Neural cell (in vitro differentiated cells): ENCODE measurements at regions not wholly inside any gene's neighbourhood (a gene's known extent, or its start where the extent isn't known, plus 50 kb on each side); places are given as distances from the start of the nearest gene placed in this dataset.

ENCODE experiments used
- EP300 ChIP-seq: fragments of 450-650 bp; conservative IDR thresholded peaks from 2 replicates; pipeline ENCODE4 v1.6.1; 2014; ENCODE audit warnings: antibody characterized with exemption, mild to moderate bottlenecking, moderate library complexity; ENCODE audit not compliant: poor library complexity, severe bottlenecking
- POLR2AphosphoS5 ChIP-seq: IDR thresholded peaks from 2 replicates; pipeline ENCODE4 v1.6.1; 2012
- SMC3 ChIP-seq: fragments of 450-650 bp; conservative IDR thresholded peaks from 2 replicates; pipeline ENCODE4 v1.6.1; 2014; ENCODE audit warnings: antibody characterized with exemption, mild to moderate bottlenecking, moderate library complexity; ENCODE audit not compliant: poor library complexity
- TF ChIP-seq, protein P1 (sequence below): fragments of 450-650 bp; IDR thresholded peaks from 2 replicates; pipeline ENCODE4 v1.5.1; 2014; ENCODE audit warnings: antibody characterized with exemption, mild to moderate bottlenecking, moderate library complexity; ENCODE audit not compliant: poor library complexity, severe bottlenecking
- TF ChIP-seq, protein P2 (sequence below): IDR thresholded peaks from 2 replicates; pipeline ENCODE4 v1.6.1; 2012; ENCODE audit warnings: borderline replicate concordance

DNA sequence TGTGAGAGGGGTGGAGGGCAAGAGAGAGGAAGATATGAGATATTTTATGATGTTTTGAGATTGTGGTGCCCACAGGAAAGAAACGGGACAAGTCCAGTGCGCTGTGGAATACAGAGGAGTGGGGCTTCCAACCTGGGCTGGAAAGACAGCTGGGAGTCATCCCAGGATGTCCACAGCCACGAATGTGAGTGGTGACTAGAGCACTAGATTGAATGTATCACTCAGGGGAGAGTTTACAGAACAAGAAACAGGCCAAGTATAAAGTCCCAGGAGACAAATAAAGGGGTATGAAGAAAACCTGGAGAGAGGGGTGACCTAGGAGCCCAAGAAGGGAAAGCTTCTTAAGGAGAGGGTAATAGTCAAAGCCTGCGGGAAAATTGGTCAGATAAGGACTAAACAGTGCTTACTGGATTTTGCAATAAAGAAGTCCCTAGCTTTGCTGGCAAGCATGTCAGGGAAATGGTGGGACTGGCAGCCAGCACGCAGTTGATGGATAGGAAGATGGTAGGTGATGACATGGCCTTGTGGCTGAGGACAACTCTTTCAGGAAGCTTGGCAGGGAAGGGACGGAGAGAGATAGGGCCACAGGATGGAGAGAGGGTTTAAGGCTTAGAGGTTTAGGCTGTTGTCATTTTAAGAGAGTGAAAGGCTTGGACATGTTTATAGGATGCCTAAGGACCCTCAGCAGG is 114.5 kb downstream of the AXIN2 start:
- TF ChIP-seq POLR2AphosphoS5 (no peak), SMC3 (no peak), EP300 (no peak)
- TF ChIP-seq, protein P1, sequence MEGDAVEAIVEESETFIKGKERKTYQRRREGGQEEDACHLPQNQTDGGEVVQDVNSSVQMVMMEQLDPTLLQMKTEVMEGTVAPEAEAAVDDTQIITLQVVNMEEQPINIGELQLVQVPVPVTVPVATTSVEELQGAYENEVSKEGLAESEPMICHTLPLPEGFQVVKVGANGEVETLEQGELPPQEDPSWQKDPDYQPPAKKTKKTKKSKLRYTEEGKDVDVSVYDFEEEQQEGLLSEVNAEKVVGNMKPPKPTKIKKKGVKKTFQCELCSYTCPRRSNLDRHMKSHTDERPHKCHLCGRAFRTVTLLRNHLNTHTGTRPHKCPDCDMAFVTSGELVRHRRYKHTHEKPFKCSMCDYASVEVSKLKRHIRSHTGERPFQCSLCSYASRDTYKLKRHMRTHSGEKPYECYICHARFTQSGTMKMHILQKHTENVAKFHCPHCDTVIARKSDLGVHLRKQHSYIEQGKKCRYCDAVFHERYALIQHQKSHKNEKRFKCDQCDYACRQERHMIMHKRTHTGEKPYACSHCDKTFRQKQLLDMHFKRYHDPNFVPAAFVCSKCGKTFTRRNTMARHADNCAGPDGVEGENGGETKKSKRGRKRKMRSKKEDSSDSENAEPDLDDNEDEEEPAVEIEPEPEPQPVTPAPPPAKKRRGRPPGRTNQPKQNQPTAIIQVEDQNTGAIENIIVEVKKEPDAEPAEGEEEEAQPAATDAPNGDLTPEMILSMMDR: no peak
- TF ChIP-seq, protein P2, sequence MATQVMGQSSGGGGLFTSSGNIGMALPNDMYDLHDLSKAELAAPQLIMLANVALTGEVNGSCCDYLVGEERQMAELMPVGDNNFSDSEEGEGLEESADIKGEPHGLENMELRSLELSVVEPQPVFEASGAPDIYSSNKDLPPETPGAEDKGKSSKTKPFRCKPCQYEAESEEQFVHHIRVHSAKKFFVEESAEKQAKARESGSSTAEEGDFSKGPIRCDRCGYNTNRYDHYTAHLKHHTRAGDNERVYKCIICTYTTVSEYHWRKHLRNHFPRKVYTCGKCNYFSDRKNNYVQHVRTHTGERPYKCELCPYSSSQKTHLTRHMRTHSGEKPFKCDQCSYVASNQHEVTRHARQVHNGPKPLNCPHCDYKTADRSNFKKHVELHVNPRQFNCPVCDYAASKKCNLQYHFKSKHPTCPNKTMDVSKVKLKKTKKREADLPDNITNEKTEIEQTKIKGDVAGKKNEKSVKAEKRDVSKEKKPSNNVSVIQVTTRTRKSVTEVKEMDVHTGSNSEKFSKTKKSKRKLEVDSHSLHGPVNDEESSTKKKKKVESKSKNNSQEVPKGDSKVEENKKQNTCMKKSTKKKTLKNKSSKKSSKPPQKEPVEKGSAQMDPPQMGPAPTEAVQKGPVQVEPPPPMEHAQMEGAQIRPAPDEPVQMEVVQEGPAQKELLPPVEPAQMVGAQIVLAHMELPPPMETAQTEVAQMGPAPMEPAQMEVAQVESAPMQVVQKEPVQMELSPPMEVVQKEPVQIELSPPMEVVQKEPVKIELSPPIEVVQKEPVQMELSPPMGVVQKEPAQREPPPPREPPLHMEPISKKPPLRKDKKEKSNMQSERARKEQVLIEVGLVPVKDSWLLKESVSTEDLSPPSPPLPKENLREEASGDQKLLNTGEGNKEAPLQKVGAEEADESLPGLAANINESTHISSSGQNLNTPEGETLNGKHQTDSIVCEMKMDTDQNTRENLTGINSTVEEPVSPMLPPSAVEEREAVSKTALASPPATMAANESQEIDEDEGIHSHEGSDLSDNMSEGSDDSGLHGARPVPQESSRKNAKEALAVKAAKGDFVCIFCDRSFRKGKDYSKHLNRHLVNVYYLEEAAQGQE: no peak
